ENCODE measurements at regions not wholly inside any gene's neighbourhood (a gene's known extent, or its start where the extent isn't known, plus 50 kb on each side); places are given as distances from the start of the nearest gene placed in this dataset.
"Not testable (repeated sequence)": the region's sequence is repeated elsewhere in the genome, so short reads cannot be mapped to it uniquely, and the experiment has no call there.

DNA sequence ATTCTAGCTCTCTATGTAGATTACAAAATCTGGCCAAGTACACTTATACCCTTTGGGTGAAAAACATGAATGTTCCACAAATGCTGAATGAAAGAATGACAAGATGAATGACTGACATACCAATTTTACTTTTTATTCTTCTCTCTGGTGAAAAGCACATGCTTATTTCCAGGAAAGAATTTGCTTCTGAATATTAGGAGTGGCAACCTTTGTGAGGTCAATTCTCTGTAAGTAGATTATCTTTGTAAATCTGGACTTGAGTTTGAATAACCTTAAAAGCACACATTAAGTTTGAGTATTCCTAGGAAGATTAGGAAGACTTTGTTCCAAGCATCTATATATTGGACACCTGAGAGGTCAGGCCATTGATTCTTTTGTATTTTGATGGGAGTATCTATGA lies 78.1 kb upstream of the P2RY1 start:
- no peak for DNase-seq (ENCODE audit: extremely low read depth, low read depth, low spot score)

DNA sequence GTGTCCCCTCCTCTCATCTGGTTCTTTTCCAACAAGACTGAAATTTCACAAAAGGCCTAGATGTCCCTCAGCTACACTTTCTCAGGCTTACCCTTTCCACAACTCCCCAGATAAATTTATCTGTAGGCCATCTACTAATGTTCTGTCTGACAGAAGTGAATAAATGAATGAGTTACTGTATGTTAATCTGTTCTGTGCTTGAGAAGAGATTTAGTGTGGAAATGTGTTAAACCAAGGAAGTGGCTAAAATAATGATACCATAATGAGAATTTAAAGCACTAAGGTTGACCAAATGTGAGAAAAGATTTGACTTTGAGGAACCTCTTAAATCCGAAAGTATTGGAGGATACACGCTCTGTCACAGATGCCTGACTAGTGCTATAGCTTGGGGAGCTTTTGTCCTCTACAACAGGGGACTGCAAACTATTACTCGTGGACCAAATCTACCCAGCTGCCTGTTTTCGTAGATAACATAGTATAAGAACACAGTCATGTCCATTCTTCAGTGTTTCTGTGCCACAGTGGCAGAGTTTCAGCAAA lies 74.8 kb upstream of the P2RY1 start:
- no peak for DNase-seq (ENCODE audit: extremely low read depth, low read depth, low spot score)

- DNase-seq (ENCODE audit: extremely low read depth, low read depth, low spot score) = no peak
These were observed 74.3 kb upstream of the P2RY1 start for GRCh38 chr3:152760591-152760990.

DNA sequence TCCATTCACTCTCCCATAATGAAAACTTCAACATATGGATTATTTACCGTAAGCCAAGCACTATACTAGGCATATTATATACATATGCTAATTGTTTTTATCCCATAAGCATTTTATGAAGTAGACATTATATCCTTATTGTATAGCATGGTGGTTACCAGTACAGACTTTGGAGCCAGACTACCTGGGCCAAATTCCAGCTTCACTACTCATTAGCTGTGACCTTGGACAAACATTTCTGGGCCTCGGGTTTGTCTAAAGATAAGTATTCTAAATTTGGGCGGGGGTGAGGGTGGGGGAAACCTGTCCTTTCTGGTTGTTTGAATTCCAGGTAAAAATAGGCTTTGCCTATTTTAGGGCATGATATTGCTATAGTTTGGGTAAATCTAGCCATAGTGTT lies 66.5 kb upstream of the P2RY1 start:
- no peak for DNase-seq (ENCODE audit: extremely low read depth, low read depth, low spot score)

- DNase-seq (ENCODE audit: extremely low read depth, low read depth, low spot score) = no peak
These were observed 65.4 kb upstream of the P2RY1 start for GRCh38 chr3:152769523-152769922.

DNA sequence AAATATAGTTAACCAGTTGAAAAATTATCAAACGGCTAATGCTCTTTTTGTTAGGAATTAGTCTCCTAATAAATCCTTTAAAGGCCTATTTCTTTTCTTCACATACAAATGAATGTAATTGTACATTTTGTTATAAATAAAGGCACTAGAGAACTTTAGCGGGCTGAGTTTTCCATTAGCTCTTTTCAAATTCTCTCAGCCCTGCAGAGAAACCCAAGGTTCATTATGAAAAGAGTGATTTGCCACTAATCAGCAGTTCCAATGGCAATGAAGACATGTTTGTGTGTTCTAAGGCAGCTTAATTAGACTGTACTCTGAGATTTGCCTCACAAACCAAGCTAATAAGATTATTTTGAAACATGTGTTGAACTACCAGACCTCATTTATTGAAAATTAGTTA lies 64.6 kb upstream of the P2RY1 start:
- no peak for DNase-seq (ENCODE audit: extremely low read depth, low read depth, low spot score)

DNA sequence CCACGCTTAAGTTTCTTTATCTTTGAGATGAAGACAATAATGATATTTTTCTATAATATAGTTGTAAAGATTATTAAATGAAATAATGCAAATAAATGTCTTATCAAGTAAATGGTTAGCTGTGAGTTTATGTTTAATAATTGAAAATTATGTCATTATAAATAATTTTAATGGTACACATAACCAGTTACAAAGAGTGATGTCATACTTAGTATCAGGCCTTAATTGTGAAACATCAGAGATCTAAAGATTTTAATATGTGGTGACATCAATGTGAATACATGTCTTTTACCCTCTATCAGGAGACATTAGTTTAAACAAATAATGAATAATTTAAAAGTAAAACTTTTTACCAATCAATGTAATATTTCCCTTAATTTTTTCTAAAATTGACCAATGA lies 63.8 kb upstream of the P2RY1 start:
- no peak for DNase-seq (ENCODE audit: extremely low read depth, low read depth, low spot score)

DNA sequence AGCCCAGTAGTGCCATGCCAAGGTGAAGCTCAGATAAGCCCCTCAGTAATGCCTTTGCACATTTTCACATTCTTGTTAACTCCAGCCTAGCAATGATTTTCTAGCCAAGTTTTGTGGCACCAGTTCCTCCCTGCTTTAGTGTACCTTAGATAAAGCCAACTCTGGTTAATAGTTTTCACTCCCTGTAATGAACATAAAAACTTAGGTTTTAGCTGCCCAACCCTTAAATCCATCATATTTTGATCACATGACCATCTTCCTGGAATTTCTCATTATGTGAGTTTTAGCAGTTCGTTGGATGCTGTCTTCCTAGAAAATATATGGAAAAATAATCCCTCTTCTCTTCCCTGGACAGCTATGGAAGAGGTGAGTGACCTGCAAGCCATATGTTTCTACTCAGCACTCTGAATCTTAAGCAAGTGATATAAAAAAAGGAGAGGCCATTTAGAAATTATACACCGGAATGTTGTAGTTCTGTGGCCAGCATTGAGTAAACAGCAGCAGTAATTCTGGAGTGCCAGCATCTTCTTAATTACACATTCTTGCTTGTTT lies 62.2 kb upstream of the P2RY1 start:
- DNase-seq (ENCODE audit: extremely low read depth, low read depth, low spot score) = no peak

GRCh38 chr3:152773633-152774032 lies 61.3 kb upstream of the P2RY1 start:
- no peak for DNase-seq (ENCODE audit: extremely low read depth, low read depth, low spot score)

- not testable (repeated sequence) for DNase-seq (ENCODE audit: extremely low read depth, low read depth, low spot score)
These were observed 60.7 kb upstream of the P2RY1 start for GRCh38 chr3:152774230-152774629.

DNA sequence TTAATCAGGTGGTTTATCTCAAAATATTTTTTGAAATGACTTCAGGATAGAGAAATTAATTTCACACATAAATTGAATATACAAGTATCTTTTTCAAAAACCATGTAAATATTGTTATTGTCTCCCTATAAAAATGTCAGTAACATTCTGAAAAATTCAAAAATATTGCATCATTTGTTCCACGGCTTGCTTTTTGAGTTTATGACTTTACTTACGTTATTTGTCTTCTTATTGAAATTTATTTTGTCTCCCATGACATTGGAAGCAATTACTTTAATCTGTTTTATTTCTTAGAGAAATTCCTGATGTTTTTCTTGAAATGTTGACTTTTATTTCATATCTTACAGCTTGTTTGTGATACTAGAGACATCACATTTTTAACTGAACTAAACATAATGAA lies 56.9 kb upstream of the P2RY1 start:
- no peak for DNase-seq (ENCODE audit: extremely low read depth, low read depth, low spot score)

- DNase-seq (ENCODE audit: extremely low read depth, low read depth, low spot score) = no peak
These were observed 55.3 kb upstream of the P2RY1 start for GRCh38 chr3:152779653-152780052.

- DNase-seq (ENCODE audit: extremely low read depth, low read depth, low spot score) = no peak
These were observed 54.4 kb upstream of the P2RY1 start for GRCh38 chr3:152780553-152780952.

- no peak for DNase-seq (ENCODE audit: extremely low read depth, low read depth, low spot score)
These were observed 49.9 kb upstream of the P2RY1 start for GRCh38 chr3:152785051-152785450.
